GM10266 (cell line): ENCODE measurements at regions not wholly inside any gene's neighbourhood (a gene's known extent, or its start where the extent isn't known, plus 50 kb on each side); places are given as distances from the start of the nearest gene placed in this dataset.

Experiments
- DNase-seq: peaks from one replicate; pipeline ENCODE4 v3.0.0; 2012; ENCODE audit errors: extremely low spot score
- TF ChIP-seq, protein P1 (sequence below): IDR thresholded peaks from 2 replicates; pipeline ENCODE4 v1.5.1; 2012; ENCODE audit warnings: mild to moderate bottlenecking, low read depth; ENCODE audit not compliant: control insufficient read depth, insufficient read depth; ENCODE audit errors: missing control alignments

DNA sequence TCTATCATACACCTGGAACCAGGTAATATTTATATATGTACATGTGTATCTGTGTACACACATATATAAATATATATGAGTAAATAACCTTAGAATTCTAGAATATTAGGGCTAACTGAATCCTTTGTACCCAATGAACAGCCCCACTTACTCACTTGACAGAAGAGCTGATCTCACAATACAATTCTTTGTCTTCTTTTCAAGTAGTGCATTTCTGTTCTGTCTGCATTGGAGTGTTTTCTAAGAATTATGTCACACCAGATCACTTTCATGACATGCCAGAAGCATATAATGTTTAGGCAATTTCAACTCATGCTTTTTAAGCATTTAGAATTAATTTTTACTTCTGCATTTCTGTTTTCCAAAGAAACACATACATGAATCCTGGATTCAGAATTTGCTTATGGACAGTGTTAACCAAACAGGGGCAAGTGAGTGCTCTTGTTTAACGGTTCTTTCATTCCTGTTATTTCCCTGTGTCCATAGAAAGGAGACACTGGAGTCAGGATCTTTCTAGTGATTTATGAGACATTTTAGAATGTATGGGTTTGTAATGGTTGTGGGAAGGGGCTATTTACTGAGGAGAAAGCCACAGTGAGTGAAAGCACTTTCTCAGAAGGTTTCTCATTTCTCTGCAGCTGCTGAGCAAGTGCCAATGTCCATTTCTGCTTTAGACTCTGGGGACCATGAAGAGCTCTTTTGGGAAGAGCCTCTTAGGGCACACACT lies 123.2 kb downstream of the RMI1 start:
- TF ChIP-seq, protein P1, sequence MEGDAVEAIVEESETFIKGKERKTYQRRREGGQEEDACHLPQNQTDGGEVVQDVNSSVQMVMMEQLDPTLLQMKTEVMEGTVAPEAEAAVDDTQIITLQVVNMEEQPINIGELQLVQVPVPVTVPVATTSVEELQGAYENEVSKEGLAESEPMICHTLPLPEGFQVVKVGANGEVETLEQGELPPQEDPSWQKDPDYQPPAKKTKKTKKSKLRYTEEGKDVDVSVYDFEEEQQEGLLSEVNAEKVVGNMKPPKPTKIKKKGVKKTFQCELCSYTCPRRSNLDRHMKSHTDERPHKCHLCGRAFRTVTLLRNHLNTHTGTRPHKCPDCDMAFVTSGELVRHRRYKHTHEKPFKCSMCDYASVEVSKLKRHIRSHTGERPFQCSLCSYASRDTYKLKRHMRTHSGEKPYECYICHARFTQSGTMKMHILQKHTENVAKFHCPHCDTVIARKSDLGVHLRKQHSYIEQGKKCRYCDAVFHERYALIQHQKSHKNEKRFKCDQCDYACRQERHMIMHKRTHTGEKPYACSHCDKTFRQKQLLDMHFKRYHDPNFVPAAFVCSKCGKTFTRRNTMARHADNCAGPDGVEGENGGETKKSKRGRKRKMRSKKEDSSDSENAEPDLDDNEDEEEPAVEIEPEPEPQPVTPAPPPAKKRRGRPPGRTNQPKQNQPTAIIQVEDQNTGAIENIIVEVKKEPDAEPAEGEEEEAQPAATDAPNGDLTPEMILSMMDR, result no peak
- no peak for DNase-seq

DNA sequence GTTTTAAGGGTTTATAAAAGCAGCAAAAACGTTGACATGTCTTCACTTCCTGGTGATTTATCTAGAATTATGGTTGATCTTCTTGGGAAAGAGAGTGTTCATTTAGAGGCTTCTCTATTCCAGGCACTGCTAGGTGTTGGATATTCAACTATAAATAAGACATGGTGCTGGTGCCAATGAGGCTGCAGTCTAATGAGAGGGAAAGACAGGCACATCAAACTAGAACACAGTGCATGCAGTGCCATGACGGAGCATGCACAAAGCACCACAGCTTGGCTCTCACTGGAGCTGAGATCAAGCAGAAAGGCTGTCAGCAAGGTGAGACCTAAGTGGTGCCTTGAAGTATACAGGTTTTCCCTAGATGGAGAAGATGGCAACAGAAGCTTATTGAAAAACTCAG lies 126.5 kb downstream of the RMI1 start:
- TF ChIP-seq, protein P1, result no peak
- DNase-seq, result no peak

DNA sequence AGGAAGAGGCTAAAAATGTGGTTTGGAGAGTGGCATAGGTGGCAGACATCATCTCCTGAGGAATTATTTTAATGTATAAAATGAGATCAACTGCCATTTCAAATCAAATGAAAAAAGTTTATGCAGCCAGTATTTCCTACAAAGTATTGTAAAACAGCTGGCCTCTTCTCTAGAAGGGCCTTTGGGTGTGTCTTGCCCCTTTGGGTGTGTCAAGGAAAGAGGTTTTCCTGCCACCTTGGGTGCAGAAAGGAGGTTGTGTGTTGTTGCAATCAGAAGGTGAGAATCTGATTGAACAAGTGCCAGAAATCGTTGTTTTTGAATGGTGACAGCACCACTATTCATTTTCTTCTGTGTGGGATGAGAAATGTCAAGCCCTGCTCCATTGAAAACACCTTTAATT lies 127.4 kb downstream of the RMI1 start:
- no peak for DNase-seq
- TF ChIP-seq, protein P1, result no peak

DNA sequence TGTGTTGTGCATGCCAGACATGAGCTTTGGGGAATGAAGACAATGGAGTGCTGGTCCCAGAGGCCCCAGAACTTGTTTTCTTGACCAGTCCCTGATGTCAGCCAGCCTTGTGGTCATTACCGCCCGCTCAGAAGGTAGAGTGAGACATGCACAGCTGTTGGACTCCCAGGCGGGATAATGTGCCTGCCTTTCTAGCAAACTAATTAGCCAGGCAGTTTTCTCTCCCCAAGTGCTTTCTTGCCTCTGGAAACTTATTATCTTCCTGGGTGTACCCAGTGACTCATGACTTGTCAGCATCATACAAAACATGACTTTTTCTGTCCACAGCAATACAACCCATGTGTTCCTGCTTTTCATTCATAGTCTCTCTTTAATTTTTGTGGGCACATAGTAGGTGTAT lies 131.1 kb downstream of the RMI1 start:
- no peak for DNase-seq
- TF ChIP-seq, protein P1, result no peak

DNA sequence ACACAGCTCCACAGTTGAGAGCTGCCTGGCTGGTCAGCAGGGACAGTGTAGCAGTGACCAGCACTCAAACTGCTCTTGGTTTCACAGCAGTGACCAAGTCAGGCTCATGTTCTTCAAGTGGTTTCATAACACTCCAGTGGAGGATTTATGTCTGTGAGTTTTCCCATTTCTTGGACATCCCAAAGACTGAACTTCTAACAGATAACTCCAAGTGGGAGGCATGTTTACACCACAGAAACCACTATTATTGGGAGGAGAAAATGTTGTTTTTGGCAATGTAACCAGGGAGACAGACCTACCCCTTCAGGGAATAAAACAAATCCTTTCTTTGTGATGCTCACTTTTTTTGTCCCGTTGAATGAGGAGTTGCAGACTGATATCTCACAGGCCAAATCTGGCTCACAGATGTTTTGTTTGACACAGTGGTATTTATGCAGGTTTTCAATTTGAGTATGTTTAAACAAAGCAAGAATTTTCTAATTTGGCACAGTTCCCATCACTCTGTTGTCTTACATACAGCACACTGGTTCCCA lies 141.5 kb downstream of the RMI1 start:
- DNase-seq, result no peak
- TF ChIP-seq, protein P1, result no peak

DNA sequence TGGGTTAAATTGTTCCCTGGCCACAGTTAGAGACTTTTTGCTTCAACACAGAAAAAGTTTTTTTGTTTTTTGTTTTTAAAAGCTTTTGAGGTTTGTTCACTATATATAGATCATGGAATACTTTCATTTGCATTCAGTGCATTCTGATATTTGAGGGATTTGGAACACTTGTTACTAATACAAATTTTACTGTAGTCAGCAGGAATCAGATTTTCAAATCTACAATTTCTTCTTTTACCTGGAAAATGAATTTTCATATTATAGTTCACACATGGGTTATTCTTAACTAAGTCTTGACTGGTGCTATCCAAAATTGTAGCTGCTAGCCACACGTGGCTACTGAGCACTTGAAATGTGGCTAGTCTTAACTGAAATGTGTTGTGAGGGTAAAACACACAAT lies 142.0 kb downstream of the RMI1 start:
- DNase-seq, result no peak
- TF ChIP-seq, protein P1, result no peak

DNA sequence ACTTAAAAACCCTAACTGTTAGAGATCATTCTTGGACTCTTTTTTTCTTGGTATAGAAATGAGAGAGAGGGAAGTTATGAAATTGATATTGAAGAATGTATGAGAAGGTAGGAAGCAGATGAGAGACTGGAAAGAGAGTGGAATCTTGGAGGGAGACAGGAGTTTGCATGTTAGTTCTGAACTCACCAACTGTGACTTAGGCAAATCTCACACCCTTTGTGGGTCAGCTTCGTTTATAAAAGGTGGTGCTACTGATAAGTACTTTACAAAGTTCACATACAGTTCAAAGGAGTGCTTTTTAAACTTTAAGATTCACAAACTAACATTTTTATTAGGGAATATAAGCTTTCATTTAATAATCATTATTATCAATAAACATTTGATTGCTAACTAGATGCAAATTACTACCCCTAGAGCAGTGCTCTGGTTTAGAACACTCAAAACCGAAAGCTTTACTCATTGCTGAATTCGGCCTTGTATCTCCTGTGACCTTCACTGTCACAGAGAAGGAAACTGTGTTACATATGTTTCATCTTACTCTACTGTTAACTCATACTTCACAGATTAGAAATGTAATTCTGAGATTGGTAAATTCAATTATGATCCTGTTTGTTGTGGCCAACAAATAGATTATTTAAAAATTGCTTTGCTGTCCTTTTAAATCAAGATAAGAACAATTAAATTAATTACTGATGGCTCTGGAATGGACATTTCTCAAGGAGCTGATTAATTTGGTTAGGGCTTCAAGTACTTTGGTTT lies 143.2 kb downstream of the RMI1 start:
- peak; percentile 49 for DNase-seq
- TF ChIP-seq, protein P1, result no peak
